Ovary (tissue), 7 donors: ENCODE measurements at regions not wholly inside any gene's neighbourhood (a gene's known extent, or its start where the extent isn't known, plus 50 kb on each side); places are given as distances from the start of the nearest gene placed in this dataset.

Experiments used
- DNase-seq, 5 donors: peaks; one replicate each; pipeline ENCODE4 v3.0.0-alpha.2; 2019 to 2020
- H3K27ac ChIP-seq, 2 donors: fragments of 200-600 bp; one replicate each; pipeline versions ENCODE4 v1.5.1 to v1.8.0; 2019 to 2022
- H3K27me3 ChIP-seq: fragments of 200-600 bp; one replicate; pipeline ENCODE4 v1.8.0; 2022
- H3K36me3 ChIP-seq: fragments of 200-600 bp; sonication (generic); one replicate; pipeline ENCODE4 v1.5.1; 2019
- H3K4me1 ChIP-seq: one replicate; pipeline ENCODE4 v1.8.1; 2013; ENCODE audit warnings: mild to moderate bottlenecking, moderate library complexity; ENCODE audit not compliant: insufficient read depth
- H3K4me3 ChIP-seq: fragments of 200-600 bp; sonication (generic); one replicate; pipeline ENCODE4 v1.5.1; 2017
- H3K9me3 ChIP-seq, 2 donors: fragments of 200-600 bp in 1 of 2; sonication (generic) in 1 of 2; one replicate each; pipeline versions ENCODE4 v1.5.1 to v1.8.1; 2013 to 2019; ENCODE audit warnings: mild to moderate bottlenecking in 1 of 2, moderate library complexity in 1 of 2
- EP300 ChIP-seq: sonication (generic); formaldehyde crosslinking; IDR thresholded peaks from one replicate; pipeline ENCODE4 v1.6.1; 2017; ENCODE audit warnings: antibody characterized with exemption
- POLR2A ChIP-seq: fragments of 450-650 bp; IDR thresholded peaks from one replicate; pipeline ENCODE4 v1.6.1; 2017; ENCODE audit warnings: antibody characterized with exemption, mild to moderate bottlenecking, moderate library complexity
- WGBS, 3 donors: extraction: QIAGEN DNeasy Blood & Tissue Kit in 1 of 3; methylation state at CpG; one replicate each; pipeline versions ENCODE4 v1.1.5 to v1.1.7; 2013 to 2017; 5-methylcytosine and 5-hydroxymethylcytosine counted together
- intact Hi-C, 4 donors: fragments of 100-400 bp; cut with DNase I; formaldehyde crosslinking; loops; one replicate each; pipeline versions ENCODE4 v1.11.0 to v1.15.1; 2022 to 2023
- TF ChIP-seq, protein P1 (sequence below), 3 donors: fragments of 450-650 bp in 2 of 3; fragments of 200-600 bp in 1 of 3; IDR thresholded peaks; one replicate each; pipeline versions ENCODE4 v1.5.1 to v1.8.0; 2016 to 2022; ENCODE audit warnings: antibody characterized with exemption in 3 of 3, mild to moderate bottlenecking in 1 of 3
- donor health status: DM: no; HTN: no; CAD: no; lungs with moderate emphysema.
- donor health status: DM: no; HTN: no; CAD: no.
- donor health status: Bipolar disorder and iron deficiency.
- donor health status: DM: no; HTN: no; CAD: no.
- donor health status: DM: yes; HTN: yes; CAD: no.

GRCh38 chr9:86449246-86449645, 95.0 kb upstream of the TUT7 start:
- Histone ChIP-seq H3K27me3 (no peaks in the 10 kb centered on the region), H3K4me1 (peaks cover under 1% of the 10 kb centered on the region), H3K4me3 (no peak overlapping the region), H3K36me3 (no peaks in the 10 kb centered on the region), H3K27ac (no peak overlapping the region), H3K9me3 (peaks cover 0 to 3% of the 10 kb centered on the region in 2 donors)
- intact Hi-C loops: no loop called here
- TF ChIP-seq POLR2A: no peak
- DNase-seq: no peak
- 57 to 72% (median 62%) methylated on average over 2 of the region's 2 CpGs for WGBS, 3 donors

- TF ChIP-seq, protein P1, sequence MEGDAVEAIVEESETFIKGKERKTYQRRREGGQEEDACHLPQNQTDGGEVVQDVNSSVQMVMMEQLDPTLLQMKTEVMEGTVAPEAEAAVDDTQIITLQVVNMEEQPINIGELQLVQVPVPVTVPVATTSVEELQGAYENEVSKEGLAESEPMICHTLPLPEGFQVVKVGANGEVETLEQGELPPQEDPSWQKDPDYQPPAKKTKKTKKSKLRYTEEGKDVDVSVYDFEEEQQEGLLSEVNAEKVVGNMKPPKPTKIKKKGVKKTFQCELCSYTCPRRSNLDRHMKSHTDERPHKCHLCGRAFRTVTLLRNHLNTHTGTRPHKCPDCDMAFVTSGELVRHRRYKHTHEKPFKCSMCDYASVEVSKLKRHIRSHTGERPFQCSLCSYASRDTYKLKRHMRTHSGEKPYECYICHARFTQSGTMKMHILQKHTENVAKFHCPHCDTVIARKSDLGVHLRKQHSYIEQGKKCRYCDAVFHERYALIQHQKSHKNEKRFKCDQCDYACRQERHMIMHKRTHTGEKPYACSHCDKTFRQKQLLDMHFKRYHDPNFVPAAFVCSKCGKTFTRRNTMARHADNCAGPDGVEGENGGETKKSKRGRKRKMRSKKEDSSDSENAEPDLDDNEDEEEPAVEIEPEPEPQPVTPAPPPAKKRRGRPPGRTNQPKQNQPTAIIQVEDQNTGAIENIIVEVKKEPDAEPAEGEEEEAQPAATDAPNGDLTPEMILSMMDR (IDR thresholded peaks at IDR 0.05): no peak
- TF ChIP-seq POLR2A: no peak
- TF ChIP-seq EP300: no peak
- Histone ChIP-seq H3K27me3 (no peaks in the 10 kb centered on the region), H3K4me1 (no peaks in the 10 kb centered on the region), H3K4me3 (no peak overlapping the region), H3K36me3 (no peaks in the 10 kb centered on the region), H3K9me3 (no peaks in the 10 kb centered on the region), H3K27ac (no peak overlapping the region)
- 81 to 91% (median 90%) methylated on average over 1 of the region's 1 CpG for WGBS, 3 donors
- intact Hi-C loops: no loop called here
- DNase-seq: no peak
Observed at GRCh38 chr9:86445671-86446070, 91.5 kb upstream of the TUT7 start.

GRCh38 chr9:86443992-86444391, 89.8 kb upstream of the TUT7 start:
- WGBS, 3 donors: 68 to 76% (median 72%) methylated on average over 3 of the region's 3 CpGs

DNA sequence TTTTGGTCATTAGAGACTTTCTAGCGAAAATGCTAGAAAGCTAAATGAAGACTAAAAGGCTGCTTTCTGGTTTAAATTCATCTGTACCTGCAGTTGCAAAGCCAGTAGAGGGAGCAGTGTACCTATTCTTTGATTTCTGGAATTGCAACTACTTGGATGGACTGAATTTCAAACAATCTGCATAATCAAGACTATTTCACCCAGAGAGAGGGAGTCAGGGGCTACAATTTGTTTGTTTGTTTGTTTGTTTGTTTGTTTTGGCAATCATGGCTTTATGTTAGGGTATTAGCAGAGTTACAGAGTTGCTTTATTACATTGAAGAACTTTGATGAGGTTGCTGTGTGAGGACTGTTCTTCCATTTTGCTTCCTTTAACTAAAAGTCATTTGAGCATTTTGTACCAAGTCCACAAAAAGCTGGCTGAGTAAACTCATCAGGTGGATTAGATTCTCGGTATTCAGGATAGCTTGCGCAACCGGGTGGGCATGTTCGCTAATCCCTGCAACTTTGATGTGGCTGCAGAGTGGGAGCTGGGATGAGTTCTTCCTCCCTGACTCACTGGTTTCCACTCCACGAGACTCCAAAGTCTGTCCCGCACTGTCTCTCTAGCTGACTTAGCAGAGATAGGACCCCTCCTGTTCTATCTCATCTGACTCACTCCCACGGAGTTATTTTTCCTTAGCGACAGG, 80.0 kb upstream of the TUT7 start:
- peak; percentile 55 to 81 (median 57) for DNase-seq
- Histone ChIP-seq H3K4me3 (peak overlapping the region; percentile 7), H3K27me3 (no peaks in the 10 kb centered on the region), H3K9me3 (no peaks in the 10 kb centered on the region), H3K27ac (peak overlapping the region in 1 of 2 donors; percentile 48), H3K36me3 (no peaks in the 10 kb centered on the region), H3K4me1 (peaks cover 2% of the 10 kb centered on the region)
- intact Hi-C loops: loop anchor here in 2 of 4 donors (5.0 to 10.0 kb wide), 2 partner anchors 891 to 893 kb away; no protein-coding TSS in a partner anchor
- 8 to 13% (median 8%) methylated on average over 9 of the region's 9 CpGs for WGBS, 3 donors
- TF ChIP-seq, protein P1 (IDR thresholded peaks at IDR 0.05): peak; percentile 51 to 87 (median 80)
- TF ChIP-seq POLR2A: no peak

More at GRCh38 chr9:86443992-86444391, 89.8 kb upstream of the TUT7 start:
- Histone ChIP-seq H3K27me3 (no peaks in the 10 kb centered on the region), H3K27ac (no peak overlapping the region), H3K4me1 (no peaks in the 10 kb centered on the region), H3K4me3 (no peak overlapping the region), H3K9me3 (no peaks in the 10 kb centered on the region), H3K36me3 (no peaks in the 10 kb centered on the region)
- TF ChIP-seq, protein P1 (IDR thresholded peaks at IDR 0.05): no peak
- no peak for TF ChIP-seq POLR2A
- intact Hi-C loops: no loop called here
- DNase-seq: no peak

- Histone ChIP-seq H3K27ac (no peak overlapping the region), H3K27me3 (no peaks in the 10 kb centered on the region), H3K4me1 (no peaks in the 10 kb centered on the region), H3K4me3 (no peak overlapping the region), H3K9me3 (no peaks in the 10 kb centered on the region), H3K36me3 (no peaks in the 10 kb centered on the region)
- TF ChIP-seq POLR2A (no peak), EP300 (no peak)
- TF ChIP-seq, protein P1 (IDR thresholded peaks at IDR 0.05): no peak
- no peak for DNase-seq
- WGBS, 3 donors: 32 to 45% (median 35%) methylated on average over 10 of the region's 10 CpGs
- intact Hi-C loops: no loop called here
Observed at GRCh38 chr9:86424251-86424891, 70.2 kb upstream of the TUT7 start.
